Cardiac muscle cell (in vitro differentiated cells and primary cell): ENCODE measurements at regions not wholly inside any gene's neighbourhood (a gene's known extent, or its start where the extent isn't known, plus 50 kb on each side); places are given as distances from the start of the nearest gene placed in this dataset.

ENCODE experiments used
- DNase-seq, 2 donors: peaks; one replicate each; pipeline versions ENCODE4 v3.0.0 to v3.0.0-alpha.2; 2010 to 2017; ENCODE audit warnings: low read depth in 1 of 2, low spot score in 1 of 2
- H3K27ac ChIP-seq: fragments of 200-600 bp; sonication (generic); 2 replicates; pipeline ENCODE4 v1.5.1; 2016
- H3K27me3 ChIP-seq: fragments of 200-600 bp; sonication (generic); 2 replicates; pipeline ENCODE4 v1.6.0; 2016; ENCODE audit warnings: control low read depth
- H3K36me3 ChIP-seq: fragments of 200-600 bp; sonication (generic); 2 replicates; pipeline ENCODE4 v1.5.1; 2016; ENCODE audit warnings: control low read depth
- H3K4me1 ChIP-seq: fragments of 200-600 bp; sonication (generic); 2 replicates; pipeline ENCODE4 v1.8.1; 2017; ENCODE audit warnings: low read depth, mild to moderate bottlenecking, mixed run types
- H3K4me3 ChIP-seq: fragments of 200-600 bp; sonication (generic); 2 replicates; pipeline ENCODE4 v1.5.1; 2016; ENCODE audit warnings: mild to moderate bottlenecking
- H3K9me3 ChIP-seq: fragments of 200-600 bp; sonication (generic); 2 replicates; pipeline ENCODE4 v1.5.1; 2017; ENCODE audit warnings: low read depth, mild to moderate bottlenecking, control low read depth
- TF ChIP-seq, protein P1 (sequence below): IDR thresholded peaks from 2 replicates; pipeline ENCODE4 v1.5.1; 2012; ENCODE audit warnings: low read depth, mild to moderate bottlenecking, low read length

DNA sequence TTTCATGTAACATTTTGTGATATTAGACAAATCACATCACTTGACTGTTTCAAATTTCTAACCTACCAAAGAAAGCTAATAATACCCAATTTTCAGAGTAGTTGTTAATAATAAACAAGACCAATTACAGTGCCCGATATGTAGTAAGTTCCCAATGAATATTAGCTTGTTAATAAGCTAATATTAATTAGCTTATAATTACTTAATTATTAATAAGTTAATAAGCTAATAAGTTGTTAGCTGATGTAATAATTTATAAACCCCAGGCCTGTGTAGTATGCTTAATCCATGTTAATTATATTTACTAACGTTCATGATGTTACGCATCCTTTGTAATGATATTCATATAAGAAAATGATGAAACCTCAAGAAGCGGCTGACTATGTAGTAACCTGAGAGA, 643.8 kb upstream of the KIRREL3 start:
- Histone ChIP-seq H3K36me3 (no peaks in the 10 kb centered on the region), H3K9me3 (no peaks in the 10 kb centered on the region), H3K27me3 (no peaks in the 10 kb centered on the region), H3K4me3 (no peak overlapping the region), H3K27ac (no peak overlapping the region), H3K4me1 (peaks cover 14% of the 10 kb centered on the region)
- DNase-seq = no peak
- TF ChIP-seq, protein P1, sequence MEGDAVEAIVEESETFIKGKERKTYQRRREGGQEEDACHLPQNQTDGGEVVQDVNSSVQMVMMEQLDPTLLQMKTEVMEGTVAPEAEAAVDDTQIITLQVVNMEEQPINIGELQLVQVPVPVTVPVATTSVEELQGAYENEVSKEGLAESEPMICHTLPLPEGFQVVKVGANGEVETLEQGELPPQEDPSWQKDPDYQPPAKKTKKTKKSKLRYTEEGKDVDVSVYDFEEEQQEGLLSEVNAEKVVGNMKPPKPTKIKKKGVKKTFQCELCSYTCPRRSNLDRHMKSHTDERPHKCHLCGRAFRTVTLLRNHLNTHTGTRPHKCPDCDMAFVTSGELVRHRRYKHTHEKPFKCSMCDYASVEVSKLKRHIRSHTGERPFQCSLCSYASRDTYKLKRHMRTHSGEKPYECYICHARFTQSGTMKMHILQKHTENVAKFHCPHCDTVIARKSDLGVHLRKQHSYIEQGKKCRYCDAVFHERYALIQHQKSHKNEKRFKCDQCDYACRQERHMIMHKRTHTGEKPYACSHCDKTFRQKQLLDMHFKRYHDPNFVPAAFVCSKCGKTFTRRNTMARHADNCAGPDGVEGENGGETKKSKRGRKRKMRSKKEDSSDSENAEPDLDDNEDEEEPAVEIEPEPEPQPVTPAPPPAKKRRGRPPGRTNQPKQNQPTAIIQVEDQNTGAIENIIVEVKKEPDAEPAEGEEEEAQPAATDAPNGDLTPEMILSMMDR = no peak

DNA sequence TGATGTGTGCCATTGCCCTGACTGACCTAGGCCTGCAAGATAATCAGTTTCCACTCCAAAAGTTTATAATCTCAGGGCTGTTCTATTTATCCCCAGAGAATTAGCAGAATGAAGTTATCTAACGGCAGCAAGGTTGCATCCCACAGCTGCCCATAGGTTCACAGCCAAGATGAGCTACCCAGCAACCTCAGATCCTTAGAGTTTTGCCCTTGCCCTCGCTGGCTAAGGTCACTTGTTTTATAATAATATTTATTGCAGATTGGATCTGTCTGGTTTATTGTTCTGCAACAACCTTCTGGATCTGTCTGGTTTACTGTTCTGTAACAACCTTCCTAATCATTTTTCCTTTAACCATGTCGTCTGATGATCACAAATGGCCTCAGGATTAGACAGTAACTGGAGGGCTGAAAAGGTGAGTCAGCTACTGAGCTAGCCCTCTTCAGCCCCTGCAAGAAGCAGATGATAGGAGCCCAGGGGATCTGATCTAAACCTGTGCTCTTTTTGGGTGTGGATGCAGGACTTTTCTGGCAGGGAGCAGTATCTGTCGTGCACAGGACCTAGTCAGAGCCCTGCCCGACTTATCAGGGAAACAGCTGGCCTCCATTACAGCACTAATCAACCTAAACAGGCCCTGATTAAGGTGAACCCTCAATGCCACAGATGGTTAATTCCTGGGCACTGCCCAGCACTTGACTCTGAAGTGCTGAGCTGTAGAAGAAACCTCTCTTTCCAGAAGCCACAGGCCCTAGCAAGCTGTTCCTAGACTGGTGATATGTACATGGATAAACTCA, 642.9 kb upstream of the KIRREL3 start:
- peaks cover 14% of the 10 kb centered on the region for H3K4me1 ChIP-seq
- H3K36me3 ChIP-seq = no peaks in the 10 kb centered on the region
- no peaks in the 10 kb centered on the region for H3K9me3 ChIP-seq
- H3K4me3 ChIP-seq = no peak overlapping the region
- DNase-seq = no peak
- no peaks in the 10 kb centered on the region for H3K27me3 ChIP-seq
- TF ChIP-seq, protein P1 = no peak
- H3K27ac ChIP-seq = no peak overlapping the region

DNA sequence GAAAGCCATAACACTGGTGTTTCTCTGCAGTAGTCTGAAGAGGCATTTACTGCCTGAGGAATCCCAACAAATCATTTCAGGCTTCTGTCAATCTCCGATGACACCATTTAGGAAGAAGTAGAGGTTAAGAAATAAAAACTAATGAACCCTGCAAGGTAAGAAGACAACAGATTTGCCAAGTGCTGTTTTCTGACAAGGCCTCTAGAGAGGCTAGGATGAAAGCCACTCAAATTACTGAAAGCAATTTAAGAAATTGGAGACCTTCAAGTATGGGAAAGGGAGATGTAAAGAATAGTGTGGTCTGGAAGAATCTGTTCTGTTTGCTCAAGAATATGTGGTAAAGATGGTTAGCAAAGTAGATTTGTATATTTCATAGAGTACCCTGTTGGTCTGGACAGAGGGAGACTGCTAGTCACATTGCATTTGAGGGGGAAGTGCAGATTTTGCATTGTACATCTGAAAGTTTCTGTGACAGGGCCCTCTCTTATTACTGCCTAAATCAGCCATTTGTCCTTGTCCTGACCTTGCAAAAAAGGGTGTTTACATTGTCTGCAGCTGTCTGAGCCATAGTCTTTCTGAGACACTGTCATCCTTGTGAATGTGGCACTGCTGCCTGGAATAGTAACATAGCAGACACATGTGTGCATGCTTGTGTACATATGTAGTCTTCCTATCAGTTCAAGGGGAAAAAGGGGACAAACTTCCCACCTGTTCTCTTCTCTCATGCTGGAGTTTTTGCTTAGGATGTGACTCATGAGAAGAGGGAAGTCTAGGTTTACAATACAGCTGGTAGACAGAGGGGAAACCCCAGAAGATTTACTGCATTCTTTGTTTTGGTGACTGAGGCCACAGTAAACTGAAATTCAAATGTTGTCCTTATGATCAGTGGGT, 640.2 kb upstream of the KIRREL3 start:
- Histone ChIP-seq H3K4me1 (peaks cover 14% of the 10 kb centered on the region), H3K36me3 (no peaks in the 10 kb centered on the region), H3K4me3 (no peak overlapping the region), H3K9me3 (no peaks in the 10 kb centered on the region), H3K27me3 (no peaks in the 10 kb centered on the region), H3K27ac (peak overlapping the region; percentile 37)
- TF ChIP-seq, protein P1 = no peak
- no peak for DNase-seq

DNA sequence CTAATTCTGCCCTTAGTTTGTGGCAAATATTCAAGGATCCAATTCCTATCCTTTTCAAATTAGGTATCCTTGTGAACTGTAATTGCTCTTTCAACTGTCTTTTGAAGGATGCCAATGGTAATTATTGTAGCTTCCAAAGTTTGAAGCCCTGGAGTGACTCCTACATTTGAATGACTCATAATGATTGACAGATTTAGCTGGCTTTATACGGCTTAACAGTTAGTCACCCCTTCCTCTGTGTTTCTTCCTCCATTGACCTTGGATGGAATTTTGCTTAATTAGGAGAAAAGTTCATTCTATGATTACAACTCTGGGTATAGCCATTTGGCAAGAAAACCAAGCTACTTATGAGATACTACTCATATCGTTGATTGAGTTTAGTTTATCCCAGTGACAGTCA, 639.3 kb upstream of the KIRREL3 start:
- TF ChIP-seq, protein P1 = no peak
- Histone ChIP-seq H3K4me3 (no peak overlapping the region), H3K36me3 (no peaks in the 10 kb centered on the region), H3K9me3 (no peaks in the 10 kb centered on the region), H3K27me3 (no peaks in the 10 kb centered on the region), H3K27ac (no peak overlapping the region), H3K4me1 (peaks cover 14% of the 10 kb centered on the region)
- no peak for DNase-seq

DNA sequence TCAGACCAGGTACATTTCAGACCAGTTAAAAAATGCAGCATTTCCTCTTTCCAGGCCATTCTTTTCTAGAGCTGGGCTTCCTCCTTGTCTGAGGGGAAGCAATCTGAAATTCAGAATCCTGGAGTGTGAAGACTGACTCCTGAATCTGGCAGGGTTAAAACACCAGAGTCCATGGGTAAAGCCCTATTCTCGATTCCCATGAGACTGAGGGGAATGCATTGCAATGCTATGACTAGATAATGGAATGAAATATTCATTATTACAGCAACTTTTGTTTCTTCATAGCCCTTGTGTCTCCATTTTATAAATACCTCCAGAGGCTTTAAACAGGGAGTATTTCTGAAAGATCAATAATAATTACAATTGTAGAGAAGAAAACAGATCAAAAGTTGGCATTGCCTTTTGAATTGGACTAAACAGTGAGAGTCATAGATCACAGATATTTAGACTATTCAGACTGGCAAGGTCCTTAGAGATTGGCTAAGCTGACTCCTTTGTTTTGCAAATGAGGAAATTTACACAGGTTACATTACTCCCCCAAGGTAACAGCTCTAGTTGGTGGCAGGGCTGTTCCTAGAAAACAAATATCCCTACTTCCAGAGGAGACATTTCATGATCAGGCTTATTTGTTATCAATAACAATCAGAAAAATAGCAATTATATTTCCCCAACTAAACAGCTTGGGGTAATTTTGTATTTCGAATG, 632.6 kb upstream of the KIRREL3 start:
- H3K27me3 ChIP-seq = no peaks in the 10 kb centered on the region
- no peak overlapping the region for H3K4me3 ChIP-seq
- peaks cover 7% of the 10 kb centered on the region for H3K4me1 ChIP-seq
- H3K36me3 ChIP-seq = no peaks in the 10 kb centered on the region
- DNase-seq = no peak
- no peak overlapping the region for H3K27ac ChIP-seq
- TF ChIP-seq, protein P1 = no peak
- no peaks in the 10 kb centered on the region for H3K9me3 ChIP-seq
